GM19397 (cell line): ENCODE measurements at regions not wholly inside any gene's neighbourhood (a gene's known extent, or its start where the extent isn't known, plus 50 kb on each side); places are given as distances from the start of the nearest gene placed in this dataset.
"Not testable (repeated sequence)": the region's sequence is repeated elsewhere in the genome, so short reads cannot be mapped to it uniquely, and the experiment has no call there.

Source experiments
- ATAC-seq: cut with Tn5 transposase; IDR thresholded peaks from one replicate; pipeline ENCODE4 v1.9.1; 2021; ENCODE audit warnings: mild to moderate bottlenecking, moderate library complexity; ENCODE audit not compliant: unreplicated experiment

GRCh38 chrX:122135070-122135469 is 1049.0 kb upstream of the GRIA3 start:
- no peak for ATAC-seq

- not testable (repeated sequence) for ATAC-seq
Observed at GRCh38 chrX:122140219-122140618, 1043.9 kb upstream of the GRIA3 start.

GRCh38 chrX:122154019-122154418 is 1030.1 kb upstream of the GRIA3 start:
- ATAC-seq, result no peak

GRCh38 chrX:122168241-122168640 is 1015.8 kb upstream of the GRIA3 start:
- no peak for ATAC-seq

GRCh38 chrX:122184791-122185190 is 999.3 kb upstream of the GRIA3 start:
- ATAC-seq, result no peak

GRCh38 chrX:122187069-122187713 is 996.9 kb upstream of the GRIA3 start:
- no peak for ATAC-seq

- ATAC-seq, result no peak
Observed at GRCh38 chrX:122188751-122189150, 995.3 kb upstream of the GRIA3 start.

GRCh38 chrX:122196343-122196742 is 987.7 kb upstream of the GRIA3 start:
- no peak for ATAC-seq

GRCh38 chrX:122203399-122203798 is 980.7 kb upstream of the GRIA3 start:
- no peak for ATAC-seq

- no peak for ATAC-seq
Observed at GRCh38 chrX:122218666-122219065, 965.4 kb upstream of the GRIA3 start.

GRCh38 chrX:122219226-122219625 is 964.9 kb upstream of the GRIA3 start:
- no peak for ATAC-seq

GRCh38 chrX:122219735-122220134 is 964.3 kb upstream of the GRIA3 start:
- ATAC-seq, result no peak

GRCh38 chrX:122220644-122221373 is 963.3 kb upstream of the GRIA3 start:
- ATAC-seq, result no peak

- not testable (repeated sequence) for ATAC-seq
Observed at GRCh38 chrX:122221810-122222209, 962.3 kb upstream of the GRIA3 start.

- ATAC-seq, result not testable (repeated sequence)
Observed at GRCh38 chrX:122224137-122224536, 959.9 kb upstream of the GRIA3 start.

- ATAC-seq, result no peak
Observed at GRCh38 chrX:122238801-122239200, 945.3 kb upstream of the GRIA3 start.

GRCh38 chrX:122241959-122242358 is 942.1 kb upstream of the GRIA3 start:
- no peak for ATAC-seq

- ATAC-seq, result no peak
Observed at GRCh38 chrX:122244080-122244479, 940.0 kb upstream of the GRIA3 start.

GRCh38 chrX:122245175-122245574 is 938.9 kb upstream of the GRIA3 start:
- ATAC-seq, result no peak

- no peak for ATAC-seq
Observed at GRCh38 chrX:122245943-122246342, 938.1 kb upstream of the GRIA3 start.

GRCh38 chrX:122246937-122247336 is 937.1 kb upstream of the GRIA3 start:
- ATAC-seq, result no peak

- no peak for ATAC-seq
Observed at GRCh38 chrX:122248681-122249080, 935.4 kb upstream of the GRIA3 start.

- no peak for ATAC-seq
Observed at GRCh38 chrX:122252454-122252853, 931.6 kb upstream of the GRIA3 start.
